Astrocyte (in vitro differentiated cells and primary cell): ENCODE measurements at regions not wholly inside any gene's neighbourhood (a gene's known extent, or its start where the extent isn't known, plus 50 kb on each side); places are given as distances from the start of the nearest gene placed in this dataset.

Experiments
- DNase-seq: peaks from one replicate; pipeline ENCODE4 v3.0.0-alpha.2; 2010; ENCODE audit warnings: low read depth
- FAIRE-seq: peaks from 2 replicates; lab custom pipeline; 2011; peaks lifted over from hg19 to GRCh38; lab: Jason Lieb, UNC
- H2AFZ ChIP-seq: 2 replicates; pipeline ENCODE4 v1.6.0; 2012; ENCODE audit warnings: low read depth, low read length, inconsistent platforms
- H3K27ac ChIP-seq: 2 replicates; pipeline ENCODE4 v1.5.1; 2011; ENCODE audit warnings: low read depth, low read length, inconsistent platforms
- H3K27me3 ChIP-seq: 2 replicates; pipeline ENCODE4 v1.6.0; 2011; ENCODE audit warnings: low read length, inconsistent platforms; ENCODE audit not compliant: insufficient read depth
- H3K36me3 ChIP-seq: 2 replicates; pipeline ENCODE4 v1.5.1; 2011; ENCODE audit warnings: low read length, inconsistent platforms; ENCODE audit not compliant: insufficient read depth
- H3K4me1 ChIP-seq: 2 replicates; pipeline ENCODE4 v1.5.1; 2011; ENCODE audit warnings: low read length, inconsistent platforms; ENCODE audit not compliant: insufficient read depth
- H3K4me2 ChIP-seq: 2 replicates; pipeline ENCODE4 v1.6.0; 2012; ENCODE audit warnings: low read length, inconsistent platforms
- H3K4me3 ChIP-seq: 2 replicates; pipeline ENCODE4 v1.5.1; 2011; ENCODE audit warnings: low read depth, mild to moderate bottlenecking, low read length, inconsistent platforms; ENCODE audit not compliant: insufficient read depth
- H3K79me2 ChIP-seq: 2 replicates; pipeline ENCODE4 v1.6.0; 2012; ENCODE audit warnings: mild to moderate bottlenecking, low read length, inconsistent platforms; ENCODE audit not compliant: insufficient read depth
- H3K9ac ChIP-seq: 2 replicates; pipeline ENCODE4 v1.6.0; 2012; ENCODE audit warnings: mild to moderate bottlenecking, low read length, inconsistent platforms
- H3K9me3 ChIP-seq: 2 replicates; pipeline ENCODE4 v1.5.1; 2012; ENCODE audit warnings: low read depth, mild to moderate bottlenecking, low read length, inconsistent platforms; ENCODE audit not compliant: insufficient read depth
- H4K20me1 ChIP-seq: 2 replicates; pipeline ENCODE4 v1.6.0; 2012; ENCODE audit warnings: low read length, inconsistent platforms; ENCODE audit not compliant: insufficient read depth
- H3K27ac Mint-ChIP-seq: one replicate; pipeline ENCODE4 v1.8.0; 2021; ENCODE audit warnings: mild to moderate bottlenecking, mixed read lengths; ENCODE audit not compliant: unreplicated experiment
- H3K27me3 Mint-ChIP-seq: one replicate; pipeline ENCODE4 v1.8.0; 2021; ENCODE audit warnings: low read depth, mixed read lengths; ENCODE audit not compliant: unreplicated experiment
- H3K36me3 Mint-ChIP-seq: one replicate; pipeline ENCODE4 v1.8.0; 2021; ENCODE audit warnings: low read depth, mixed read lengths; ENCODE audit not compliant: unreplicated experiment
- H3K4me1 Mint-ChIP-seq: one replicate; pipeline ENCODE4 v1.8.0; 2021; ENCODE audit warnings: low read depth, mixed read lengths; ENCODE audit not compliant: unreplicated experiment
- H3K4me3 Mint-ChIP-seq: one replicate; pipeline ENCODE4 v1.8.0; 2021; ENCODE audit warnings: mild to moderate bottlenecking, moderate library complexity, mixed read lengths; ENCODE audit not compliant: unreplicated experiment
- H3K9me3 Mint-ChIP-seq: one replicate; pipeline ENCODE4 v1.8.0; 2021; ENCODE audit warnings: mild to moderate bottlenecking, mixed read lengths; ENCODE audit not compliant: unreplicated experiment
- EZH2 ChIP-seq: IDR thresholded peaks from 2 replicates; pipeline ENCODE4 v1.6.1; 2012; ENCODE audit warnings: mild to moderate bottlenecking, low read length, inconsistent platforms; ENCODE audit not compliant: insufficient read depth
- TF ChIP-seq, protein P1 (sequence below): IDR thresholded peaks from 2 replicates; pipeline ENCODE4 v1.5.1; 2011; ENCODE audit warnings: low read depth, mild to moderate bottlenecking, inconsistent platforms, low read length, moderate library complexity; ENCODE audit not compliant: insufficient read depth

GRCh38 chr17:22464041-22464440, 771.7 kb downstream of the KCNJ18 start:
- H3K4me3 Mint-ChIP-seq: no peak overlapping the region
- DNase-seq (no peak), FAIRE-seq (no peak)
- TF ChIP-seq, protein P1, sequence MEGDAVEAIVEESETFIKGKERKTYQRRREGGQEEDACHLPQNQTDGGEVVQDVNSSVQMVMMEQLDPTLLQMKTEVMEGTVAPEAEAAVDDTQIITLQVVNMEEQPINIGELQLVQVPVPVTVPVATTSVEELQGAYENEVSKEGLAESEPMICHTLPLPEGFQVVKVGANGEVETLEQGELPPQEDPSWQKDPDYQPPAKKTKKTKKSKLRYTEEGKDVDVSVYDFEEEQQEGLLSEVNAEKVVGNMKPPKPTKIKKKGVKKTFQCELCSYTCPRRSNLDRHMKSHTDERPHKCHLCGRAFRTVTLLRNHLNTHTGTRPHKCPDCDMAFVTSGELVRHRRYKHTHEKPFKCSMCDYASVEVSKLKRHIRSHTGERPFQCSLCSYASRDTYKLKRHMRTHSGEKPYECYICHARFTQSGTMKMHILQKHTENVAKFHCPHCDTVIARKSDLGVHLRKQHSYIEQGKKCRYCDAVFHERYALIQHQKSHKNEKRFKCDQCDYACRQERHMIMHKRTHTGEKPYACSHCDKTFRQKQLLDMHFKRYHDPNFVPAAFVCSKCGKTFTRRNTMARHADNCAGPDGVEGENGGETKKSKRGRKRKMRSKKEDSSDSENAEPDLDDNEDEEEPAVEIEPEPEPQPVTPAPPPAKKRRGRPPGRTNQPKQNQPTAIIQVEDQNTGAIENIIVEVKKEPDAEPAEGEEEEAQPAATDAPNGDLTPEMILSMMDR: no peak
- TF ChIP-seq EZH2: no peak
- Histone ChIP-seq H3K79me2 (no peaks in the 10 kb centered on the region), H3K9me3 (peaks cover 4% of the 10 kb centered on the region), H3K36me3 (no peaks in the 10 kb centered on the region), H2AFZ (no peak overlapping the region), H3K27me3 (no peaks in the 10 kb centered on the region), H3K9ac (no peak overlapping the region), H3K4me1 (no peaks in the 10 kb centered on the region), H4K20me1 (no peaks in the 10 kb centered on the region), H3K27ac (no peak overlapping the region), H3K4me3 (no peak overlapping the region), H3K4me2 (no peak overlapping the region)
- no peaks in the 10 kb centered on the region for H3K27me3 Mint-ChIP-seq
- no peaks in the 10 kb centered on the region for H3K36me3 Mint-ChIP-seq
- no peak overlapping the region for H3K27ac Mint-ChIP-seq
- peaks cover 23% of the 10 kb centered on the region for H3K9me3 Mint-ChIP-seq
- no peaks in the 10 kb centered on the region for H3K4me1 Mint-ChIP-seq

GRCh38 chr17:22467720-22468119, 775.4 kb downstream of the KCNJ18 start:
- no peak for DNase-seq
- H3K4me3 ChIP-seq: no peak overlapping the region
- H3K9ac ChIP-seq: no peak overlapping the region
- Mint-ChIP-seq H3K27ac (no peak overlapping the region), H3K9me3 (peaks cover 19% of the 10 kb centered on the region), H3K27me3 (no peaks in the 10 kb centered on the region), H3K4me1 (no peaks in the 10 kb centered on the region), H3K36me3 (no peaks in the 10 kb centered on the region), H3K4me3 (no peak overlapping the region)
- H3K79me2 ChIP-seq: no peaks in the 10 kb centered on the region
- no peak overlapping the region for H2AFZ ChIP-seq
- H3K27me3 ChIP-seq: no peaks in the 10 kb centered on the region
- H3K4me2 ChIP-seq: no peak overlapping the region
- H4K20me1 ChIP-seq: no peaks in the 10 kb centered on the region
- H3K36me3 ChIP-seq: no peaks in the 10 kb centered on the region
- no peak for TF ChIP-seq EZH2
- TF ChIP-seq, protein P1: no peak
- no peak overlapping the region for H3K27ac ChIP-seq
- no peaks in the 10 kb centered on the region for H3K4me1 ChIP-seq
- H3K9me3 ChIP-seq: peaks cover 4% of the 10 kb centered on the region
- no peak for FAIRE-seq

GRCh38 chr17:22469101-22469880, 777.0 kb downstream of the KCNJ18 start:
- H3K9me3 ChIP-seq: peaks cover 4% of the 10 kb centered on the region
- H2AFZ ChIP-seq: no peak overlapping the region
- no peak overlapping the region for H3K4me2 ChIP-seq
- no peak for FAIRE-seq
- H3K9ac ChIP-seq: no peak overlapping the region
- no peaks in the 10 kb centered on the region for H4K20me1 ChIP-seq
- no peaks in the 10 kb centered on the region for H3K4me1 ChIP-seq
- H3K36me3 Mint-ChIP-seq: no peaks in the 10 kb centered on the region
- TF ChIP-seq, protein P1: no peak
- TF ChIP-seq EZH2: no peak
- H3K27me3 Mint-ChIP-seq: no peaks in the 10 kb centered on the region
- peaks cover 13% of the 10 kb centered on the region for H3K9me3 Mint-ChIP-seq
- H3K79me2 ChIP-seq: no peaks in the 10 kb centered on the region
- DNase-seq: no peak
- no peaks in the 10 kb centered on the region for H3K36me3 ChIP-seq
- no peak overlapping the region for H3K4me3 ChIP-seq
- H3K4me3 Mint-ChIP-seq: no peak overlapping the region
- no peak overlapping the region for H3K27ac ChIP-seq
- no peak overlapping the region for H3K27ac Mint-ChIP-seq
- H3K27me3 ChIP-seq: no peaks in the 10 kb centered on the region
- no peaks in the 10 kb centered on the region for H3K4me1 Mint-ChIP-seq
